Neural cell (in vitro differentiated cells): ENCODE measurements at regions not wholly inside any gene's neighbourhood (a gene's known extent, or its start where the extent isn't known, plus 50 kb on each side); places are given as distances from the start of the nearest gene placed in this dataset.

Source experiments
- H2AFZ ChIP-seq: fragments of 200-600, 300-800 bp; sonication (generic), shearing (Covaris generic); 2 replicates; pipeline ENCODE4 v1.6.0; 2014; ENCODE audit warnings: low read depth, mild to moderate bottlenecking, antibody characterized with exemption, low read length, moderate library complexity
- H3F3A ChIP-seq: fragments of 200-600 bp; shearing (Covaris generic); 2 replicates; pipeline ENCODE4 v1.6.1; 2016; ENCODE audit warnings: mild to moderate bottlenecking, moderate library complexity, mixed read lengths, antibody characterized with exemption, low read length; ENCODE audit not compliant: insufficient read depth, poor library complexity, severe bottlenecking
- H3K27ac ChIP-seq: fragments of 200-600, 300-800 bp; sonication (generic), shearing (Covaris generic); 2 replicates; pipeline ENCODE4 v1.5.1; 2014; ENCODE audit warnings: mild to moderate bottlenecking, low read length, moderate library complexity
- H3K27me3 ChIP-seq: fragments of 300-800, 200-600 bp; sonication (generic), shearing (Covaris generic); 2 replicates; pipeline ENCODE4 v1.6.0; 2014; ENCODE audit warnings: mild to moderate bottlenecking, low read depth, low read length, moderate library complexity; ENCODE audit not compliant: insufficient read depth
- H3K36me3 ChIP-seq: fragments of 300-800, 200-600 bp; sonication (generic), shearing (Covaris generic); 2 replicates; pipeline ENCODE4 v1.5.1; 2014; ENCODE audit warnings: mild to moderate bottlenecking, antibody characterized with exemption, low read length, moderate library complexity; ENCODE audit not compliant: insufficient read depth
- H3K4me2 ChIP-seq: fragments of 300-800, 200-600 bp; sonication (generic), shearing (Covaris generic); 2 replicates; pipeline ENCODE4 v1.6.0; 2014; ENCODE audit warnings: mild to moderate bottlenecking, low read length
- H3K4me3 ChIP-seq: fragments of 300-800, 200-600 bp; sonication (generic), shearing (Covaris generic); 2 replicates; pipeline ENCODE4 v1.5.1; 2014; ENCODE audit warnings: mild to moderate bottlenecking, low read length, moderate library complexity
- H3K79me2 ChIP-seq: fragments of 200-600 bp; shearing (Covaris generic); replicated peaks from 2 replicates; pipeline ENCODE4 v1.6.0; 2014; ENCODE audit warnings: mild to moderate bottlenecking, low read length, moderate library complexity; ENCODE audit not compliant: insufficient read depth
- H3K9ac ChIP-seq: fragments of 300-800, 200-600 bp; sonication (generic), shearing (Covaris generic); 2 replicates; pipeline ENCODE4 v1.6.1; 2016; ENCODE audit warnings: mild to moderate bottlenecking, low read length, mixed read lengths
- H3K9me2 ChIP-seq: fragments of 200-600 bp; shearing (Covaris generic); 2 replicates; pipeline ENCODE4 v1.6.1; 2016; ENCODE audit warnings: mild to moderate bottlenecking, low read length, mixed read lengths; ENCODE audit not compliant: insufficient read depth
- H3K9me3 ChIP-seq: fragments of 200-600, 300-800 bp; sonication (generic), shearing (Covaris generic); 2 replicates; pipeline ENCODE4 v1.6.1; 2016; ENCODE audit warnings: mild to moderate bottlenecking, mixed run types, low read length, moderate library complexity, mixed read lengths
- H4K20me1 ChIP-seq: fragments of 200-600 bp; shearing (Covaris generic); 2 replicates; pipeline ENCODE4 v1.6.1; 2016; ENCODE audit warnings: mild to moderate bottlenecking, mixed run types; ENCODE audit not compliant: insufficient read depth
- CTCF ChIP-seq: fragments of 450-650 bp; IDR thresholded peaks from 2 replicates; pipeline ENCODE4 v1.5.1; 2014; ENCODE audit warnings: antibody characterized with exemption, mild to moderate bottlenecking, moderate library complexity; ENCODE audit not compliant: poor library complexity, severe bottlenecking
- EP300 ChIP-seq: fragments of 450-650 bp; conservative IDR thresholded peaks from 2 replicates; pipeline ENCODE4 v1.6.1; 2014; ENCODE audit warnings: antibody characterized with exemption, mild to moderate bottlenecking, moderate library complexity; ENCODE audit not compliant: poor library complexity, severe bottlenecking
- EZH2 ChIP-seq: fragments of 200-600, 300-800 bp; shearing (Covaris generic), sonication (generic); IDR thresholded peaks from 2 replicates; pipeline ENCODE4 v1.6.1; 2014; ENCODE audit warnings: antibody characterized with exemption, low read length, borderline replicate concordance, mild to moderate bottlenecking; ENCODE audit not compliant: insufficient read depth, poor library complexity, severe bottlenecking
- MXI1 ChIP-seq: fragments of 450-650 bp; conservative IDR thresholded peaks from 2 replicates; pipeline ENCODE4 v1.6.1; 2014; ENCODE audit warnings: antibody characterized with exemption, mild to moderate bottlenecking; ENCODE audit not compliant: poor library complexity, severe bottlenecking
- POLR2AphosphoS5 ChIP-seq: IDR thresholded peaks from 2 replicates; pipeline ENCODE4 v1.6.1; 2012
- RAD21 ChIP-seq: fragments of 450-650 bp; conservative IDR thresholded peaks from 2 replicates; pipeline ENCODE4 v1.6.1; 2014; ENCODE audit warnings: antibody characterized with exemption, mild to moderate bottlenecking, moderate library complexity
- REST ChIP-seq: IDR thresholded peaks from 2 replicates; pipeline ENCODE4 v1.6.1; 2012; ENCODE audit warnings: borderline replicate concordance
- SMC3 ChIP-seq: fragments of 450-650 bp; conservative IDR thresholded peaks from 2 replicates; pipeline ENCODE4 v1.6.1; 2014; ENCODE audit warnings: antibody characterized with exemption, mild to moderate bottlenecking, moderate library complexity; ENCODE audit not compliant: poor library complexity
- TAF1 ChIP-seq: IDR thresholded peaks from 2 replicates; pipeline ENCODE4 v1.6.1; 2012; ENCODE audit warnings: low read depth

GRCh38 chr3:124492824-124493223 lies 237.4 kb upstream of the UMPS start:
- Histone ChIP-seq H3K27me3 (no peaks in the 10 kb centered on the region), H3K9ac (no peak overlapping the region), H3K79me2 (no peaks in the 10 kb centered on the region), H3F3A (no peaks in the 10 kb centered on the region), H2AFZ (no peak overlapping the region), H3K9me2 (no peaks in the 10 kb centered on the region), H3K4me2 (no peak overlapping the region), H3K36me3 (peaks cover 4% of the 10 kb centered on the region), H3K4me3 (no peak overlapping the region), H3K9me3 (no peaks in the 10 kb centered on the region), H3K27ac (peak overlapping the region; percentile 39), H4K20me1 (no peaks in the 10 kb centered on the region)
- TF ChIP-seq POLR2AphosphoS5 (no peak), REST (no peak), TAF1 (no peak), CTCF (no peak), MXI1 (no peak), SMC3 (no peak), RAD21 (no peak), EP300 (no peak), EZH2 (no peak)

- Histone ChIP-seq H3K36me3 (peaks cover 4% of the 10 kb centered on the region), H3K4me2 (no peak overlapping the region), H3K27ac (no peak overlapping the region), H3K9me2 (no peaks in the 10 kb centered on the region), H3K9ac (no peak overlapping the region), H3K79me2 (no peaks in the 10 kb centered on the region), H2AFZ (no peak overlapping the region), H3K4me3 (no peak overlapping the region), H3K27me3 (no peaks in the 10 kb centered on the region), H3F3A (no peaks in the 10 kb centered on the region), H4K20me1 (no peaks in the 10 kb centered on the region), H3K9me3 (no peaks in the 10 kb centered on the region)
- TF ChIP-seq REST = no peak
- no peak for TF ChIP-seq EP300
Observed at GRCh38 chr3:124496061-124496460, 234.2 kb upstream of the UMPS start.
